Prostate gland (tissue), 2 donors: ENCODE measurements at regions not wholly inside any gene's neighbourhood (a gene's known extent, or its start where the extent isn't known, plus 50 kb on each side); places are given as distances from the start of the nearest gene placed in this dataset.

ENCODE experiments used
- CTCF ChIP-seq, 4 experiments: fragments of 200-600 bp in 2 of 4; fragments of 450-650 bp in 2 of 4; sonication (generic) in 2 of 4; IDR thresholded peaks; 1 replicate in 3 of 4; 2 replicates in 1 of 4; pipeline ENCODE4 v1.5.1; 2016 to 2019; ENCODE audit warnings: antibody characterized with exemption in 4 of 4, mild to moderate bottlenecking in 2 of 4, moderate library complexity in 2 of 4
- POLR2A ChIP-seq: fragments of 450-650 bp; IDR thresholded peaks from one replicate; pipeline ENCODE4 v1.6.1; 2016; ENCODE audit warnings: antibody characterized with exemption, mild to moderate bottlenecking
- POLR2AphosphoS5 ChIP-seq: sonication (generic); formaldehyde crosslinking; IDR thresholded peaks from one replicate; pipeline ENCODE4 v1.6.1; 2017; ENCODE audit warnings: antibody characterized with exemption

DNA sequence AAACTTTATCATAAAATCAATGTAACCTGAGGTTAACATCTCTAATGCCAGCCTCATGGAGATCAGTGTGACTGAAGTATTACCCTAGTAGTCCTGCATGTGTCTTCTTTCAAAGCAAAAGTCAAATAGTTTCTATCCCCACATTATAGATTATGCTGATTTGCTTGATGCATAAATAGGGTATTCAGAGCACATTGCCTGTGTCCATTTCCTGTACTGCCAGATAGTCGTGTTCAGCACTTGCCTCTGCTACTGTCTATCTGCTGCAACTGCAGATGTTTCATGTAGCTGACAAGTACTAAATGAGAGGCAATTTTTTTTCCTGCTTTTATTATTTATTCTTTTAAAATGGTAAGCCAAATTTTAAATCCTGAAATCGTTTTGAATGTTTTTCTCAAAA lies 348.7 kb downstream of the CHRM3 start:
- TF ChIP-seq POLR2AphosphoS5 (no peak), CTCF (IDR thresholded peaks at IDR 0.05) (no peak), POLR2A (no peak)
